Activated T-helper 1 cell treated with anti-CD3 and anti-CD28 coated beads, Interleukin-12 subunit alpha, Interleukin-12 subunit beta, Interleukin-2, Interleukin-4 antibody, amounts not matched to agents 30 ng/mL and 10 ng/mL and 1 ng/mL, durations not matched to agents 14 hours and 24 hours and 36 hours (primary cell): ENCODE measurements at regions not wholly inside any gene's neighbourhood (a gene's known extent, or its start where the extent isn't known, plus 50 kb on each side); places are given as distances from the start of the nearest gene placed in this dataset.

Experiments
- DNase-seq: peaks from one replicate; pipeline ENCODE4 v3.0.0; 2021; ENCODE audit warnings: low spot score
- H3K27ac Mint-ChIP-seq: one replicate; pipeline ENCODE4 v1.8.0; 2021; ENCODE audit warnings: mild to moderate bottlenecking, mixed read lengths
- H3K27me3 Mint-ChIP-seq: one replicate; pipeline ENCODE4 v1.8.0; 2022; ENCODE audit warnings: mild to moderate bottlenecking, moderate library complexity, mixed read lengths; ENCODE audit not compliant: insufficient read depth
- H3K36me3 Mint-ChIP-seq: one replicate; pipeline ENCODE4 v1.8.0; 2021; ENCODE audit warnings: low read depth, mixed read lengths
- H3K4me1 Mint-ChIP-seq: one replicate; pipeline ENCODE4 v1.8.0; 2021; ENCODE audit warnings: low read depth, mixed read lengths
- H3K4me3 Mint-ChIP-seq: one replicate; pipeline ENCODE4 v1.8.0; 2021; ENCODE audit warnings: mild to moderate bottlenecking, moderate library complexity, mixed read lengths
- H3K9me3 Mint-ChIP-seq: one replicate; pipeline ENCODE4 v1.8.0; 2021; ENCODE audit warnings: mixed read lengths
- intact Hi-C: fragments of 100-400 bp; cut with micrococcal nuclease; formaldehyde crosslinking; loops from one replicate; pipeline ENCODE4 v1.15.1; 2024

- Mint-ChIP-seq H3K4me3 (no peak overlapping the region), H3K27me3 (peaks cover 2% of the 10 kb centered on the region), H3K9me3 (no peaks in the 10 kb centered on the region), H3K36me3 (no peaks in the 10 kb centered on the region), H3K27ac (no peak overlapping the region), H3K4me1 (peaks cover 6% of the 10 kb centered on the region)
- no peak for DNase-seq
- intact Hi-C loops = no loop called here
Measured at GRCh38 chr2:217735034-217735433, 267.8 kb downstream of the TNS1 start.

GRCh38 chr2:217733461-217733860 lies 269.3 kb downstream of the TNS1 start:
- intact Hi-C loops = no loop called here
- Mint-ChIP-seq H3K9me3 (no peaks in the 10 kb centered on the region), H3K4me3 (no peak overlapping the region), H3K27ac (no peak overlapping the region), H3K4me1 (peaks cover 6% of the 10 kb centered on the region), H3K27me3 (peaks cover 1% of the 10 kb centered on the region), H3K36me3 (no peaks in the 10 kb centered on the region)
- DNase-seq = no peak

- Mint-ChIP-seq H3K9me3 (no peaks in the 10 kb centered on the region), H3K27me3 (peaks cover 1% of the 10 kb centered on the region), H3K4me3 (no peak overlapping the region), H3K36me3 (no peaks in the 10 kb centered on the region), H3K27ac (no peak overlapping the region), H3K4me1 (peaks cover 6% of the 10 kb centered on the region)
- DNase-seq = no peak
- intact Hi-C loops = no loop called here
Measured at GRCh38 chr2:217732992-217733391, 269.8 kb downstream of the TNS1 start.

- Mint-ChIP-seq H3K27me3 (peaks cover 1% of the 10 kb centered on the region), H3K36me3 (no peaks in the 10 kb centered on the region), H3K4me3 (no peak overlapping the region), H3K4me1 (peaks cover 6% of the 10 kb centered on the region), H3K27ac (no peak overlapping the region), H3K9me3 (no peaks in the 10 kb centered on the region)
- intact Hi-C loops = no loop called here
- no peak for DNase-seq
Measured at GRCh38 chr2:217731805-217732204, 271.0 kb downstream of the TNS1 start.

- DNase-seq = no peak
- Mint-ChIP-seq H3K9me3 (no peaks in the 10 kb centered on the region), H3K4me1 (no peaks in the 10 kb centered on the region), H3K4me3 (no peak overlapping the region), H3K27me3 (peaks cover 1% of the 10 kb centered on the region), H3K27ac (no peak overlapping the region), H3K36me3 (no peaks in the 10 kb centered on the region)
- intact Hi-C loops = no loop called here
Measured at GRCh38 chr2:217729421-217730053, 273.3 kb downstream of the TNS1 start.

- DNase-seq = no peak
- no peak overlapping the region for H3K4me3 Mint-ChIP-seq
- H3K27ac Mint-ChIP-seq = no peak overlapping the region
- intact Hi-C loops = no loop called here
- H3K27me3 Mint-ChIP-seq = no peaks in the 10 kb centered on the region
- no peaks in the 10 kb centered on the region for H3K4me1 Mint-ChIP-seq
- H3K36me3 Mint-ChIP-seq = no peaks in the 10 kb centered on the region
- H3K9me3 Mint-ChIP-seq = no peaks in the 10 kb centered on the region
Measured at GRCh38 chr2:217727801-217728200, 275.0 kb downstream of the TNS1 start.

- no peaks in the 10 kb centered on the region for H3K9me3 Mint-ChIP-seq
- H3K4me3 Mint-ChIP-seq = no peak overlapping the region
- intact Hi-C loops = no loop called here
- no peak for DNase-seq
- no peaks in the 10 kb centered on the region for H3K4me1 Mint-ChIP-seq
- no peaks in the 10 kb centered on the region for H3K27me3 Mint-ChIP-seq
- no peak overlapping the region for H3K27ac Mint-ChIP-seq
- H3K36me3 Mint-ChIP-seq = no peaks in the 10 kb centered on the region
Measured at GRCh38 chr2:217725409-217725808, 277.4 kb downstream of the TNS1 start.

GRCh38 chr2:217724471-217724870 lies 278.3 kb downstream of the TNS1 start:
- Mint-ChIP-seq H3K9me3 (no peaks in the 10 kb centered on the region), H3K36me3 (no peaks in the 10 kb centered on the region), H3K4me1 (no peaks in the 10 kb centered on the region), H3K27me3 (no peaks in the 10 kb centered on the region), H3K27ac (no peak overlapping the region), H3K4me3 (no peak overlapping the region)
- intact Hi-C loops = no loop called here
- DNase-seq = no peak

- Mint-ChIP-seq H3K4me3 (no peak overlapping the region), H3K36me3 (no peaks in the 10 kb centered on the region), H3K9me3 (no peaks in the 10 kb centered on the region), H3K27ac (no peak overlapping the region), H3K4me1 (no peaks in the 10 kb centered on the region), H3K27me3 (no peaks in the 10 kb centered on the region)
- intact Hi-C loops = no loop called here
- no peak for DNase-seq
Measured at GRCh38 chr2:217723981-217724380, 278.8 kb downstream of the TNS1 start.

GRCh38 chr2:217722883-217723472 lies 279.8 kb downstream of the TNS1 start:
- intact Hi-C loops = no loop called here
- Mint-ChIP-seq H3K4me3 (no peak overlapping the region), H3K27me3 (no peaks in the 10 kb centered on the region), H3K27ac (no peak overlapping the region), H3K36me3 (no peaks in the 10 kb centered on the region), H3K9me3 (no peaks in the 10 kb centered on the region), H3K4me1 (no peaks in the 10 kb centered on the region)
- no peak for DNase-seq

GRCh38 chr2:217717646-217718045 lies 285.1 kb downstream of the TNS1 start:
- no peaks in the 10 kb centered on the region for H3K27me3 Mint-ChIP-seq
- H3K27ac Mint-ChIP-seq = no peak overlapping the region
- H3K9me3 Mint-ChIP-seq = no peaks in the 10 kb centered on the region
- H3K4me1 Mint-ChIP-seq = no peaks in the 10 kb centered on the region
- intact Hi-C loops = no loop called here
- DNase-seq = no peak
- no peak overlapping the region for H3K4me3 Mint-ChIP-seq
- no peaks in the 10 kb centered on the region for H3K36me3 Mint-ChIP-seq

GRCh38 chr2:217715484-217715883 lies 287.3 kb downstream of the TNS1 start:
- DNase-seq = no peak
- intact Hi-C loops = no loop called here
- no peaks in the 10 kb centered on the region for H3K4me1 Mint-ChIP-seq
- H3K27ac Mint-ChIP-seq = no peak overlapping the region
- no peaks in the 10 kb centered on the region for H3K9me3 Mint-ChIP-seq
- H3K4me3 Mint-ChIP-seq = no peak overlapping the region
- no peaks in the 10 kb centered on the region for H3K36me3 Mint-ChIP-seq
- no peaks in the 10 kb centered on the region for H3K27me3 Mint-ChIP-seq

GRCh38 chr2:217714287-217714751 lies 288.5 kb downstream of the TNS1 start:
- Mint-ChIP-seq H3K36me3 (no peaks in the 10 kb centered on the region), H3K4me1 (no peaks in the 10 kb centered on the region), H3K9me3 (no peaks in the 10 kb centered on the region), H3K27ac (no peak overlapping the region), H3K4me3 (no peak overlapping the region), H3K27me3 (no peaks in the 10 kb centered on the region)
- intact Hi-C loops = loop anchor here (5.0 kb wide), 1 partner anchor 1197 kb away; no protein-coding TSS in a partner anchor
- no peak for DNase-seq
